ENCODE measurements at regions not wholly inside any gene's neighbourhood (a gene's known extent, or its start where the extent isn't known, plus 50 kb on each side); places are given as distances from the start of the nearest gene placed in this dataset.

- Histone ChIP-seq H3K4me3 (no peak overlapping the region), H3K36me3 (no peaks in the 10 kb centered on the region; a peak in 1 of 22 replicates), H3K4me2 (no peak overlapping the region), H3K9me3 (replicated peaks in 1 of 11) (peaks cover 22 to 34% (median 27%) of the 10 kb centered on the region in 11 experiments), H3K27me3 (no peaks in the 10 kb centered on the region), H4K20me1 (no peaks in the 10 kb centered on the region), H3K27ac (no peak overlapping the region), H3K9ac (no peak overlapping the region), H3K4me1 (no peaks in the 10 kb centered on the region)
- TF ChIP-seq Cebpa-rat (IDR thresholded peaks at IDR 0.05): no peak
Observed at GRCh38 chr11:103544874-103545273, 435.6 kb downstream of the DYNC2H1 start.

- Histone ChIP-seq H3K9me3 (replicated peaks in 1 of 11) (peaks cover 19 to 31% (median 24%) of the 10 kb centered on the region in 11 experiments), H3K4me1 (no peaks in the 10 kb centered on the region), H3K36me3 (no peaks in the 10 kb centered on the region; a peak in 1 of 22 replicates), H4K20me1 (no peaks in the 10 kb centered on the region), H3K9ac (no peak overlapping the region), H3K27me3 (no peaks in the 10 kb centered on the region), H3K4me3 (no peak overlapping the region), H3K27ac (no peak overlapping the region), H3K4me2 (no peak overlapping the region)
- TF ChIP-seq Cebpa-rat (IDR thresholded peaks at IDR 0.05): no peak
Observed at GRCh38 chr11:103545551-103545950, 436.3 kb downstream of the DYNC2H1 start.

GRCh38 chr11:103546236-103546635, 437.0 kb downstream of the DYNC2H1 start:
- Histone ChIP-seq H3K27ac (no peak overlapping the region), H3K9me3 (replicated peaks in 1 of 11) (peaks cover 13 to 24% (median 18%) of the 10 kb centered on the region in 11 experiments), H3K4me3 (no peak overlapping the region), H3K9ac (no peak overlapping the region), H3K27me3 (no peaks in the 10 kb centered on the region), H3K4me2 (no peak overlapping the region), H4K20me1 (no peaks in the 10 kb centered on the region), H3K4me1 (no peaks in the 10 kb centered on the region), H3K36me3 (no peaks in the 10 kb centered on the region; a peak in 1 of 22 replicates)
- TF ChIP-seq Cebpa-rat (IDR thresholded peaks at IDR 0.05): no peak

GRCh38 chr11:103547024-103547423, 437.8 kb downstream of the DYNC2H1 start:
- H3K9ac ChIP-seq: no peak overlapping the region
- no peaks in the 10 kb centered on the region for H3K4me1 ChIP-seq
- no peaks in the 10 kb centered on the region; a peak in 1 of 22 replicates for H3K36me3 ChIP-seq
- no peak for TF ChIP-seq Cebpa-rat (IDR thresholded peaks at IDR 0.05)
- H3K27ac ChIP-seq: no peak overlapping the region
- peaks cover 5 to 16% (median 10%) of the 10 kb centered on the region in 11 experiments for H3K9me3 ChIP-seq (replicated peaks in 1 of 11)
- no peaks in the 10 kb centered on the region for H3K27me3 ChIP-seq
- H3K4me2 ChIP-seq: no peak overlapping the region
- no peak overlapping the region for H3K4me3 ChIP-seq
- no peaks in the 10 kb centered on the region for H4K20me1 ChIP-seq

GRCh38 chr11:103547691-103548090, 438.5 kb downstream of the DYNC2H1 start:
- Histone ChIP-seq H3K4me1 (no peaks in the 10 kb centered on the region), H3K9me3 (replicated peaks in 1 of 11) (peaks cover 0 to 9% (median 3%) of the 10 kb centered on the region in 11 experiments; a peak in 7 of 22 replicates), H3K4me3 (no peak overlapping the region), H3K9ac (no peak overlapping the region), H3K36me3 (no peaks in the 10 kb centered on the region), H4K20me1 (no peaks in the 10 kb centered on the region), H3K27me3 (no peaks in the 10 kb centered on the region), H3K27ac (no peak overlapping the region), H3K4me2 (no peak overlapping the region)
- TF ChIP-seq Cebpa-rat (IDR thresholded peaks at IDR 0.05): no peak

GRCh38 chr11:103548838-103549237, 439.6 kb downstream of the DYNC2H1 start:
- H3K4me3 ChIP-seq: no peak overlapping the region
- no peaks in the 10 kb centered on the region for H4K20me1 ChIP-seq
- TF ChIP-seq Cebpa-rat (IDR thresholded peaks at IDR 0.05): no peak
- H3K9me3 ChIP-seq (replicated peaks in 1 of 11): 0 out of 22 replicates have a peak, but pooled peaks cover 0 to under 1% (median 0%) of the 10 kb centered on the region in 11 experiments
- no peak overlapping the region for H3K4me2 ChIP-seq
- H3K27ac ChIP-seq: no peak overlapping the region
- H3K9ac ChIP-seq: no peak overlapping the region
- no peaks in the 10 kb centered on the region for H3K27me3 ChIP-seq
- H3K4me1 ChIP-seq: no peaks in the 10 kb centered on the region
- no peaks in the 10 kb centered on the region for H3K36me3 ChIP-seq

- H3K27ac ChIP-seq: no peak overlapping the region
- no peak overlapping the region for H3K9ac ChIP-seq
- no peaks in the 10 kb centered on the region for H3K9me3 ChIP-seq (replicated peaks in 1 of 11)
- no peak overlapping the region for H3K4me3 ChIP-seq
- no peaks in the 10 kb centered on the region for H3K4me1 ChIP-seq
- H3K27me3 ChIP-seq: no peaks in the 10 kb centered on the region
- TF ChIP-seq Cebpa-rat (IDR thresholded peaks at IDR 0.05): no peak
- no peaks in the 10 kb centered on the region for H3K36me3 ChIP-seq
- no peaks in the 10 kb centered on the region for H4K20me1 ChIP-seq
- H3K4me2 ChIP-seq: no peak overlapping the region
Observed at GRCh38 chr11:103550811-103551210, 441.6 kb downstream of the DYNC2H1 start.

- Histone ChIP-seq H3K9ac (no peak overlapping the region), H4K20me1 (no peaks in the 10 kb centered on the region), H3K4me2 (no peak overlapping the region), H3K27ac (no peak overlapping the region), H3K4me3 (no peak overlapping the region), H3K27me3 (no peaks in the 10 kb centered on the region), H3K9me3 (replicated peaks in 1 of 11) (no peaks in the 10 kb centered on the region), H3K4me1 (no peaks in the 10 kb centered on the region), H3K36me3 (no peaks in the 10 kb centered on the region)
- no peak for TF ChIP-seq Cebpa-rat (IDR thresholded peaks at IDR 0.05)
Observed at GRCh38 chr11:103552086-103552485, 442.9 kb downstream of the DYNC2H1 start.

GRCh38 chr11:103556171-103556570, 446.9 kb downstream of the DYNC2H1 start:
- TF ChIP-seq Cebpa-rat (IDR thresholded peaks at IDR 0.05): no peak
- no peaks in the 10 kb centered on the region for H3K9me3 ChIP-seq (replicated peaks in 1 of 11)

GRCh38 chr11:103566116-103566515, 456.9 kb downstream of the DYNC2H1 start:
- no peaks in the 10 kb centered on the region for H3K4me1 ChIP-seq
- no peaks in the 10 kb centered on the region for H3K36me3 ChIP-seq
- no peaks in the 10 kb centered on the region for H3K9me3 ChIP-seq (replicated peaks in 1 of 11)
- H3K4me3 ChIP-seq: no peak overlapping the region
- H3K4me2 ChIP-seq: no peak overlapping the region
- H3K27ac ChIP-seq: no peak overlapping the region
- no peak overlapping the region for H3K9ac ChIP-seq
- TF ChIP-seq Cebpa-rat (IDR thresholded peaks at IDR 0.05): no peak
- no peaks in the 10 kb centered on the region for H4K20me1 ChIP-seq
- no peaks in the 10 kb centered on the region for H3K27me3 ChIP-seq

More at GRCh38 chr11:103556171-103556570, 446.9 kb downstream of the DYNC2H1 start:
- Histone ChIP-seq H3K27me3 (no peaks in the 10 kb centered on the region), H4K20me1 (no peaks in the 10 kb centered on the region), H3K4me2 (no peak overlapping the region), H3K27ac (no peak overlapping the region), H3K9ac (no peak overlapping the region), H3K4me3 (no peak overlapping the region), H3K36me3 (no peaks in the 10 kb centered on the region), H3K4me1 (no peaks in the 10 kb centered on the region)
